WTC11 (cell line): ENCODE measurements at regions not wholly inside any gene's neighbourhood (a gene's known extent, or its start where the extent isn't known, plus 50 kb on each side); places are given as distances from the start of the nearest gene placed in this dataset.

ENCODE experiments used
- ATAC-seq: fragments of 200-7000 bp; cut with Tn5 transposase; 2 replicates; pipeline ENCODE4 v1.10.0; 2021; ENCODE audit warnings: mild to moderate bottlenecking, moderate library complexity
- CTCF ChIA-PET: fragments of 300-600 bp; sonication (Branson Sonifier 250); formaldehyde crosslinking; loops from one replicate; lab custom pipeline; 2021; ENCODE audit warnings: antibody characterized with exemption; lab: Charles Lee
- POLR2A ChIA-PET: fragments of 350-600 bp; sonication (Branson Sonifier 250); formaldehyde crosslinking; loops from one replicate; lab custom pipeline; 2021; ENCODE audit warnings: antibody characterized with exemption; lab: Charles Lee
- DNase-seq: peaks from one replicate; pipeline ENCODE4 v3.0.0; 2021; ENCODE audit warnings: low spot score
- H3K27ac Mint-ChIP-seq: 2 replicates; pipeline ENCODE4 v1.8.0; 2021; ENCODE audit warnings: mixed read lengths
- H3K27me3 Mint-ChIP-seq: 2 replicates; pipeline ENCODE4 v1.8.0; 2021; ENCODE audit warnings: low read depth, mild to moderate bottlenecking, moderate library complexity, mixed read lengths
- H3K36me3 Mint-ChIP-seq: 2 replicates; pipeline ENCODE4 v1.8.0; 2021; ENCODE audit warnings: mixed read lengths
- H3K4me1 Mint-ChIP-seq: 2 replicates; pipeline ENCODE4 v1.8.0; 2022; ENCODE audit warnings: mixed read lengths
- H3K4me3 Mint-ChIP-seq: 2 replicates; pipeline ENCODE4 v1.8.0; 2021; ENCODE audit warnings: mild to moderate bottlenecking, moderate library complexity, mixed read lengths
- H3K9me3 Mint-ChIP-seq: 2 replicates; pipeline ENCODE4 v1.8.0; 2021; ENCODE audit warnings: mixed read lengths
- ATF2 ChIP-seq: sonication (generic); formaldehyde crosslinking; IDR thresholded peaks from 2 replicates; pipeline ENCODE4 v1.8.1; 2022; ENCODE audit warnings: low read depth, missing genetic modification reagents, borderline replicate concordance
- CBFB ChIP-seq: sonication (generic); formaldehyde crosslinking; IDR thresholded peaks from 2 replicates; pipeline ENCODE4 v1.8.1; 2022; ENCODE audit warnings: mild to moderate bottlenecking, low read depth, missing genetic modification reagents
- CREM ChIP-seq: sonication (generic); formaldehyde crosslinking; IDR thresholded peaks from 2 replicates; pipeline ENCODE4 v1.8.1; 2022; ENCODE audit warnings: mild to moderate bottlenecking, missing genetic modification reagents, moderate library complexity
- ELF4 ChIP-seq: sonication (generic); formaldehyde crosslinking; IDR thresholded peaks from 2 replicates; pipeline ENCODE4 v1.8.1; 2022; ENCODE audit warnings: low read depth, mild to moderate bottlenecking, moderate library complexity, missing genetic modification reagents
- ETV6 ChIP-seq: sonication (generic); formaldehyde crosslinking; IDR thresholded peaks from 2 replicates; pipeline ENCODE4 v1.8.1; 2022; ENCODE audit warnings: mild to moderate bottlenecking, missing genetic modification reagents
- IRF2 ChIP-seq: sonication (generic); formaldehyde crosslinking; IDR thresholded peaks from 2 replicates; pipeline ENCODE4 v1.8.0; 2022; ENCODE audit warnings: low read depth, missing genetic modification reagents, borderline replicate concordance
- JAZF1 ChIP-seq: fragments of 250-450 bp; sonication (Bioruptor Pico); IDR thresholded peaks from 2 replicates; pipeline ENCODE4 v1.9.0; 2021; ENCODE audit warnings: moderate library complexity, mild to moderate bottlenecking, inconsistent platforms
- KAT7 ChIP-seq: sonication (generic); formaldehyde crosslinking; IDR thresholded peaks from 2 replicates; pipeline ENCODE4 v1.8.1; 2023; ENCODE audit warnings: missing genetic modification reagents, mild to moderate bottlenecking, borderline replicate concordance
- MAX ChIP-seq: sonication (generic); formaldehyde crosslinking; IDR thresholded peaks from 2 replicates; pipeline ENCODE4 v1.8.0; 2022; ENCODE audit warnings: mild to moderate bottlenecking, missing genetic modification reagents
- MXD4 ChIP-seq: fragments of 250-450 bp; sonication (Bioruptor Pico); IDR thresholded peaks from 2 replicates; pipeline ENCODE4 v1.8.0; 2021; ENCODE audit warnings: mild to moderate bottlenecking, moderate library complexity, borderline replicate concordance
- PRRX2 ChIP-seq: fragments of 250-450 bp; sonication (Bioruptor Pico); IDR thresholded peaks from 2 replicates; pipeline ENCODE4 v1.8.0; 2021; ENCODE audit warnings: mild to moderate bottlenecking
- RORB ChIP-seq: fragments of 250-450 bp; sonication (Bioruptor Pico); IDR thresholded peaks from 2 replicates; pipeline ENCODE4 v1.9.0; 2021; ENCODE audit warnings: mild to moderate bottlenecking
- SMAD3 ChIP-seq: sonication (generic); formaldehyde crosslinking; IDR thresholded peaks from 2 replicates; pipeline ENCODE4 v1.8.0; 2022; ENCODE audit warnings: missing genetic modification reagents, mild to moderate bottlenecking, borderline replicate concordance
- TEAD1 ChIP-seq: sonication (generic); formaldehyde crosslinking; IDR thresholded peaks from 2 replicates; pipeline ENCODE4 v1.8.0; 2022; ENCODE audit warnings: mild to moderate bottlenecking, missing genetic modification reagents
- TP53 ChIP-seq: sonication (generic); formaldehyde crosslinking; IDR thresholded peaks from 2 replicates; pipeline ENCODE4 v1.8.1; 2023; ENCODE audit warnings: mild to moderate bottlenecking, missing genetic modification reagents
- USF1 ChIP-seq: sonication (generic); formaldehyde crosslinking; IDR thresholded peaks from 2 replicates; pipeline ENCODE4 v1.8.0; 2022; ENCODE audit warnings: mild to moderate bottlenecking, missing genetic modification reagents
- USF2 ChIP-seq: sonication (generic); formaldehyde crosslinking; IDR thresholded peaks from 2 replicates; pipeline ENCODE4 v1.8.1; 2023; ENCODE audit warnings: mild to moderate bottlenecking, missing genetic modification reagents, moderate library complexity
- ZNF121 ChIP-seq: sonication (generic); formaldehyde crosslinking; IDR thresholded peaks from 2 replicates; pipeline ENCODE4 v1.8.0; 2023; ENCODE audit warnings: missing genetic modification reagents
- ZNF219 ChIP-seq: sonication (generic); formaldehyde crosslinking; IDR thresholded peaks from 2 replicates; pipeline ENCODE4 v1.8.0; 2023; ENCODE audit warnings: missing genetic modification reagents, mild to moderate bottlenecking, borderline replicate concordance
- ZNF396 ChIP-seq: fragments of 250-450 bp; sonication (Bioruptor Pico); IDR thresholded peaks from 2 replicates; pipeline ENCODE4 v1.8.0; 2021; ENCODE audit warnings: mild to moderate bottlenecking, moderate library complexity, borderline replicate concordance
- ZNF423 ChIP-seq: fragments of 250-450 bp; sonication (Bioruptor Pico); IDR thresholded peaks from 2 replicates; pipeline ENCODE4 v2.1.2; 2022; ENCODE audit warnings: mild to moderate bottlenecking, moderate library complexity
- TF ChIP-seq, protein P1 (sequence below): sonication (generic); formaldehyde crosslinking; IDR thresholded peaks from 2 replicates; pipeline ENCODE4 v1.8.1; 2022; ENCODE audit warnings: missing genetic modification reagents, borderline replicate concordance
- TF ChIP-seq, protein P2 (sequence below): sonication (generic); formaldehyde crosslinking; IDR thresholded peaks from 2 replicates; pipeline ENCODE4 v1.8.1; 2023; ENCODE audit warnings: mild to moderate bottlenecking, moderate library complexity, missing genetic modification reagents
- TF ChIP-seq, protein P3 (sequence below): sonication (generic); formaldehyde crosslinking; IDR thresholded peaks from 2 replicates; pipeline ENCODE4 v1.8.0; 2022; ENCODE audit warnings: mild to moderate bottlenecking, missing genetic modification reagents
- TF ChIP-seq, protein P4 (sequence below): fragments of 250-450 bp; sonication (Bioruptor Pico); IDR thresholded peaks from 2 replicates; pipeline ENCODE4 v1.9.0; 2021; ENCODE audit warnings: moderate library complexity, mild to moderate bottlenecking, inconsistent platforms, borderline replicate concordance
- TF ChIP-seq, protein P5 (sequence below): fragments of 250-450 bp; sonication (Bioruptor Pico); conservative IDR thresholded peaks from 2 replicates; pipeline ENCODE4 v1.9.0; 2021; ENCODE audit warnings: mild to moderate bottlenecking

DNA sequence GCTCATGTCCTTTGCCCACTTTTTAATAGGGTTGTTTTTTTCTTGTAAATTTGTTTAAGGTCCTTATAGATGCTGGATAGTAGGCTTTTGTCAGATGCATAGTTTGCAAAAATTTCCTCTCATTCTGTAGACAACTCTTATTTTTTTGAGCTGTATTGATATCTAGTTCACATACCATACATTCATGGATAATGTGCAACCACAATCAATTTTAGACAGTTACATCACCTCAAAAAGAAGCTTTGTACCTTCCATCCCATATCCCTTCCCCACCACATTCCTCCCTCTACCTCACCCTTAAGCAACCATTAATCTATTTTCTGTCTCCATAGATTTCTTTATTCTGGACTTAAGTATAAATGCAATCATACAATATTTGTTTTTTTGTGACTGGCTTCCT is 98.4 kb downstream of the PTCSC3 start:
- TF ChIP-seq KAT7: no peak
- no peak for TF ChIP-seq MAX (CRISPR knock-in tag)
- no peak for TF ChIP-seq CREM (CRISPR knock-in tag)
- TF ChIP-seq ZNF396: no peak
- TF ChIP-seq ZNF219 (CRISPR knock-in tag): no peak
- no peak for TF ChIP-seq IRF2 (CRISPR knock-in tag)
- TF ChIP-seq USF2: no peak
- no peak for TF ChIP-seq ZNF423 (CRISPR knock-in tag)
- TF ChIP-seq CBFB (CRISPR knock-in tag): no peak
- TF ChIP-seq, protein P1, sequence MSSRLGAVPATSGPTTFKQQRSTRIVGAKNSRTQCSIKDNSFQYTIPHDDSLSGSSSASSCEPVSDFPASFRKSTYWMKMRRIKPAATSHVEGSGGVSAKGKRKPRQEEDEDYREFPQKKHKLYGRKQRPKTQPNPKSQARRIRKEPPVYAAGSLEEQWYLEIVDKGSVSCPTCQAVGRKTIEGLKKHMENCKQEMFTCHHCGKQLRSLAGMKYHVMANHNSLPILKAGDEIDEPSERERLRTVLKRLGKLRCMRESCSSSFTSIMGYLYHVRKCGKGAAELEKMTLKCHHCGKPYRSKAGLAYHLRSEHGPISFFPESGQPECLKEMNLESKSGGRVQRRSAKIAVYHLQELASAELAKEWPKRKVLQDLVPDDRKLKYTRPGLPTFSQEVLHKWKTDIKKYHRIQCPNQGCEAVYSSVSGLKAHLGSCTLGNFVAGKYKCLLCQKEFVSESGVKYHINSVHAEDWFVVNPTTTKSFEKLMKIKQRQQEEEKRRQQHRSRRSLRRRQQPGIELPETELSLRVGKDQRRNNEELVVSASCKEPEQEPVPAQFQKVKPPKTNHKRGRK: no peak
- no peak for TF ChIP-seq SMAD3 (CRISPR knock-in tag)
- no peak for TF ChIP-seq TEAD1 (CRISPR knock-in tag)
- TF ChIP-seq, protein P2, sequence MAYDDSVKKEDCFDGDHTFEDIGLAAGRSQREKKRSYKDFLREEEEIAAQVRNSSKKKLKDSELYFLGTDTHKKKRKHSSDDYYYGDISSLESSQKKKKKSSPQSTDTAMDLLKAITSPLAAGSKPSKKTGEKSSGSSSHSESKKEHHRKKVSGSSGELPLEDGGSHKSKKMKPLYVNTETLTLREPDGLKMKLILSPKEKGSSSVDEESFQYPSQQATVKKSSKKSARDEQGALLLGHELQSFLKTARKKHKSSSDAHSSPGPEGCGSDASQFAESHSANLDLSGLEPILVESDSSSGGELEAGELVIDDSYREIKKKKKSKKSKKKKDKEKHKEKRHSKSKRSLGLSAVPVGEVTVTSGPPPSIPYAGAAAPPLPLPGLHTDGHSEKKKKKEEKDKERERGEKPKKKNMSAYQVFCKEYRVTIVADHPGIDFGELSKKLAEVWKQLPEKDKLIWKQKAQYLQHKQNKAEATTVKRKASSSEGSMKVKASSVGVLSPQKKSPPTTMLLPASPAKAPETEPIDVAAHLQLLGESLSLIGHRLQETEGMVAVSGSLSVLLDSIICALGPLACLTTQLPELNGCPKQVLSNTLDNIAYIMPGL: no peak
- TF ChIP-seq, protein P3, sequence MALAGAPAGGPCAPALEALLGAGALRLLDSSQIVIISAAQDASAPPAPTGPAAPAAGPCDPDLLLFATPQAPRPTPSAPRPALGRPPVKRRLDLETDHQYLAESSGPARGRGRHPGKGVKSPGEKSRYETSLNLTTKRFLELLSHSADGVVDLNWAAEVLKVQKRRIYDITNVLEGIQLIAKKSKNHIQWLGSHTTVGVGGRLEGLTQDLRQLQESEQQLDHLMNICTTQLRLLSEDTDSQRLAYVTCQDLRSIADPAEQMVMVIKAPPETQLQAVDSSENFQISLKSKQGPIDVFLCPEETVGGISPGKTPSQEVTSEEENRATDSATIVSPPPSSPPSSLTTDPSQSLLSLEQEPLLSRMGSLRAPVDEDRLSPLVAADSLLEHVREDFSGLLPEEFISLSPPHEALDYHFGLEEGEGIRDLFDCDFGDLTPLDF (CRISPR knock-in tag): no peak
- TF ChIP-seq RORB (CRISPR knock-in tag): no peak
- TF ChIP-seq, protein P4, sequence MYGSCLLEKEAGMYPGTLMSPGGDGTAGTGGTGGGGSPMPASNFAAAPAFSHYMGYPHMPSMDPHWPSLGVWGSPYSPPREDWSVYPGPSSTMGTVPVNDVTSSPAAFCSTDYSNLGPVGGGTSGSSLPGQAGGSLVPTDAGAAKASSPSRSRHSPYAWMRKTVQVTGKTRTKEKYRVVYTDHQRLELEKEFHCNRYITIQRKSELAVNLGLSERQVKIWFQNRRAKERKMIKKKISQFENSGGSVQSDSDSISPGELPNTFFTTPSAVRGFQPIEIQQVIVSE (CRISPR knock-in tag): no peak
- Mint-ChIP-seq H3K27me3 (peaks cover 4% of the 10 kb centered on the region; the same call in 1 of the 2 replicates), H3K36me3 (no peaks in the 10 kb centered on the region), H3K27ac (no peak overlapping the region), H3K4me1 (no peaks in the 10 kb centered on the region), H3K4me3 (no peak overlapping the region), H3K9me3 (peaks cover 10% of the 10 kb centered on the region)
- POLR2A ChIA-PET: no interaction called here
- ATAC-seq (no peak), DNase-seq (no peak)
- CTCF ChIA-PET: interaction anchor here (2.0 kb wide), 1 partner anchor 8 kb away, joined by 7 read pairs; no protein-coding TSS in a partner anchor

DNA sequence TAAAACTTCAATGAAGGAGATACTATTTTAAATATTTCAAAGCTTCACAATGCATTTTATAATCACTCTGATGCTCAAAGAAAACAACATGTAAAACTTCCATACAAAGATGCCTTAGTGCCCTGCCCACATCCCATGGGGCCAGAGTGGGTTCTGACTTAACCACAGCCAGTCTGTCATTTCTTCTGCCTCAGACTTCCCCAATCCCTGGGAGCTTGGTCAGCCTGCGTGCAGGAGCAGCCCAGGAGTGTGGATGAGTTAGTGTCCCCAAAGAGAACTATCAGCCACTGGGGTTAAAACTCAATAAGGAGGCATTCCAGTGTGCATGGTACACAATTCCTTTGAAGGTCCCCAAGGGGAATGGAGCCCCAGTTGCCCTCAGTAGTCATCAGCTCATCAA is 100.3 kb downstream of the PTCSC3 start:
- DNase-seq (no peak), ATAC-seq (no peak)
- H3K36me3 Mint-ChIP-seq: no peaks in the 10 kb centered on the region
- no peak overlapping the region for H3K27ac Mint-ChIP-seq
- no peaks in the 10 kb centered on the region for H3K4me1 Mint-ChIP-seq
- H3K4me3 Mint-ChIP-seq: no peak overlapping the region
- ChIA-PET CTCF (no interaction called here), POLR2A (no interaction called here)
- peaks cover 10% of the 10 kb centered on the region for H3K9me3 Mint-ChIP-seq
- H3K27me3 Mint-ChIP-seq: peaks cover 4% of the 10 kb centered on the region; the same call in 1 of the 2 replicates
- no peak for TF ChIP-seq ETV6 (CRISPR knock-in tag)
- no peak for TF ChIP-seq JAZF1 (CRISPR knock-in tag)
- TF ChIP-seq CBFB (CRISPR knock-in tag): no peak
- no peak for TF ChIP-seq ATF2 (CRISPR knock-in tag)
- no peak for TF ChIP-seq ELF4 (CRISPR knock-in tag)
- no peak for TF ChIP-seq MXD4 (CRISPR knock-in tag)
- no peak for TF ChIP-seq MAX (CRISPR knock-in tag)
- no peak for TF ChIP-seq PRRX2 (CRISPR knock-in tag)
- TF ChIP-seq KAT7: no peak
- TF ChIP-seq, protein P5, sequence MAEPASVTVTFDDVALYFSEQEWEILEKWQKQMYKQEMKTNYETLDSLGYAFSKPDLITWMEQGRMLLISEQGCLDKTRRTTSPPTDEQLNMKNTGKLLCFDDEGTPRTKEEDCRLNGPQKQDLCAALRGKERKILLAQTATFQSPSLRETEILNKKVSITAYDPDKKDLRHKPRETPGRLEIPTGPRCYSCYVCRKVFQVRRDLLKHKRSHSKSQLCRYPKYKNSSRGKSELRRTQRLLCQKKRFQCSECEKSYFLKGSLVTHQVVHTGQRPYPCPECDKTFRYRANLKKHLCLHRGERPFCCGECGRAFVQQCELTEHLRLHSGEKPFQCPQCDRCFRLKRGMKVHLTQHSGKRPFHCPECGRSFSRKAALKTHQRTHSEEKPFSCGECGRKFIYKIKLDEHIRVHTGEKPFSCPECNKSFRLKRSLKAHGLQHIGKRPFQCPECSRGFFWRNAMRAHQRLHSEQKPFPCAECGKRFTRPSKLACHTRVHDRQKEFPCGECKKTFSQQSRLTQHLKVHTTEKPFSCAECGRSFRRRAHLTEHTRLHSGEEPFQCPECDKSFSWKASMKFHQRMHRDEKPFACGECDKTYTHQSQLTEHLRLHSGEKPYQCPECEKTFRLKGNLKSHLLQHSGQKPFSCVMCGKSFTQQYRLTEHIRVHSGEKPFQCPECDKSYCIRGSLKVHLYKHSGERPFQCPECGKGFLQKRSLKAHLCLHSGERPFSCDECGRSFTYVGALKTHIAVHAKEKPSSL (CRISPR knock-in tag): no peak
- no peak for TF ChIP-seq ZNF121
- no peak for TF ChIP-seq USF1
- TF ChIP-seq TP53 (CRISPR knock-in tag): no peak
